HG03066 (cell line): ENCODE measurements at regions not wholly inside any gene's neighbourhood (a gene's known extent, or its start where the extent isn't known, plus 50 kb on each side); places are given as distances from the start of the nearest gene placed in this dataset.

Experiments used
- ATAC-seq: cut with Tn5 transposase; IDR thresholded peaks from one replicate; pipeline ENCODE4 v1.9.1; 2021; ENCODE audit warnings: low read depth; ENCODE audit not compliant: unreplicated experiment

- no peak for ATAC-seq
These were observed 119.7 kb downstream of the CD47 start for GRCh38 chr3:107970993-107971580.

- ATAC-seq, result no peak
These were observed 120.6 kb downstream of the CD47 start for GRCh38 chr3:107969994-107970819.

GRCh38 chr3:107969525-107969924 is 121.3 kb downstream of the CD47 start:
- ATAC-seq, result no peak

GRCh38 chr3:107966276-107966675 is 124.6 kb downstream of the CD47 start:
- ATAC-seq, result no peak

- ATAC-seq, result no peak
These were observed 125.6 kb downstream of the CD47 start for GRCh38 chr3:107965136-107965655.

GRCh38 chr3:107963581-107963980 is 127.2 kb downstream of the CD47 start:
- no peak for ATAC-seq

- ATAC-seq, result no peak
These were observed 127.9 kb downstream of the CD47 start for GRCh38 chr3:107962946-107963345.

GRCh38 chr3:107962037-107962436 is 128.8 kb downstream of the CD47 start:
- no peak for ATAC-seq

- ATAC-seq, result no peak
These were observed 131.2 kb downstream of the CD47 start for GRCh38 chr3:107959550-107960154.

- ATAC-seq, result no peak
These were observed 132.7 kb downstream of the CD47 start for GRCh38 chr3:107958146-107958545.

GRCh38 chr3:107956991-107957900 is 133.6 kb downstream of the CD47 start:
- no peak for ATAC-seq

- no peak for ATAC-seq
These were observed 136.0 kb downstream of the CD47 start for GRCh38 chr3:107954845-107955244.

GRCh38 chr3:107953722-107954121 is 137.1 kb downstream of the CD47 start:
- no peak for ATAC-seq

GRCh38 chr3:107951126-107951525 is 139.7 kb downstream of the CD47 start:
- no peak for ATAC-seq

GRCh38 chr3:107950417-107950816 is 140.4 kb downstream of the CD47 start:
- no peak for ATAC-seq

GRCh38 chr3:107949394-107949970 is 141.3 kb downstream of the CD47 start:
- ATAC-seq, result no peak

- no peak for ATAC-seq
These were observed 143.6 kb downstream of the CD47 start for GRCh38 chr3:107947203-107947602.

- ATAC-seq, result no peak
These were observed 144.1 kb downstream of the CD47 start for GRCh38 chr3:107946700-107947099.

- no peak for ATAC-seq
These were observed 145.3 kb downstream of the CD47 start for GRCh38 chr3:107945417-107946094.
